GM19240 (cell line): ENCODE measurements at regions not wholly inside any gene's neighbourhood (a gene's known extent, or its start where the extent isn't known, plus 50 kb on each side); places are given as distances from the start of the nearest gene placed in this dataset.

Experiments used
- DNase-seq: peaks from one replicate; pipeline ENCODE4 v3.0.0; 2011; ENCODE audit warnings: low spot score; ENCODE audit not compliant: insufficient read length

GRCh38 chr3:23664459-23664858 is 141.3 kb upstream of the UBE2E1 start:
- DNase-seq, result no peak

DNA sequence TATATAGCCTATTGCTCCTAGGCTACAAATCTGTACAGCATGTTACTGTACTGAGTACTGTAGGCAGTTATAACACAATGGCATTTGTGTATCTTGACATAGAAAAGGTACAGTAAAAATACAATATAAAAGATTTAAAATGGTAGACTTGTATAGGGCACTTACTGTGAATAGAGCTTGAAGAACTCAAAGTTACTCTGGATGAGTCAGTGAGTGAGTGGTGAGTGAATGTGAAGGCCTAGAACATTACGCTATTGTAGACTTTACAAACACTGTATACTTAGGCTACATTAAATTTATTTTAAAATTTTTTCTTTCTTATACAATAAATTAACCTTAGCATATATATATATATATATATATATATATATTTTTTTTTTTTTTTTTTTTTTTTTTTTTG is 140.0 kb upstream of the UBE2E1 start:
- no peak for DNase-seq

DNA sequence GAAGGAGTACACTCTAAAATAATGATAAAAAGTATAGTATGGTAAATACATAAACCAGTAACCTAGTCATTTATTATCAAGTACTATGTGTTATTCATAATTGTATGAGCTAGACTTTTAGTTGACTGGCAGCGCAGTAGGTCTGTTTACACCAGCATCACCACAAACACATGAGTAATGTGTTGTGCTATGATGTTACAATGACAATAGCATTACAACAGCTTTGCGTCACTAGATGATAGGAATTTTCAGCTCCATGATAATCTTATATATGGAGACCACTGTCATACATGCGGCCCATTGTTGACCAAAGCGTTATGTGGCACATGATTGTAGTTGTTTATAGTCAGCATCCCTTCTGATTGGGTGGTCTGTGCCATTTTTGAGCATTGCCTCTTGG is 138.9 kb upstream of the UBE2E1 start:
- DNase-seq, result no peak

- DNase-seq, result no peak
These were observed 138.0 kb upstream of the UBE2E1 start for GRCh38 chr3:23667536-23668429.

- no peak for DNase-seq
These were observed 137.3 kb upstream of the UBE2E1 start for GRCh38 chr3:23668430-23668904.

- no peak for DNase-seq
These were observed 136.1 kb upstream of the UBE2E1 start for GRCh38 chr3:23669541-23670255.

DNA sequence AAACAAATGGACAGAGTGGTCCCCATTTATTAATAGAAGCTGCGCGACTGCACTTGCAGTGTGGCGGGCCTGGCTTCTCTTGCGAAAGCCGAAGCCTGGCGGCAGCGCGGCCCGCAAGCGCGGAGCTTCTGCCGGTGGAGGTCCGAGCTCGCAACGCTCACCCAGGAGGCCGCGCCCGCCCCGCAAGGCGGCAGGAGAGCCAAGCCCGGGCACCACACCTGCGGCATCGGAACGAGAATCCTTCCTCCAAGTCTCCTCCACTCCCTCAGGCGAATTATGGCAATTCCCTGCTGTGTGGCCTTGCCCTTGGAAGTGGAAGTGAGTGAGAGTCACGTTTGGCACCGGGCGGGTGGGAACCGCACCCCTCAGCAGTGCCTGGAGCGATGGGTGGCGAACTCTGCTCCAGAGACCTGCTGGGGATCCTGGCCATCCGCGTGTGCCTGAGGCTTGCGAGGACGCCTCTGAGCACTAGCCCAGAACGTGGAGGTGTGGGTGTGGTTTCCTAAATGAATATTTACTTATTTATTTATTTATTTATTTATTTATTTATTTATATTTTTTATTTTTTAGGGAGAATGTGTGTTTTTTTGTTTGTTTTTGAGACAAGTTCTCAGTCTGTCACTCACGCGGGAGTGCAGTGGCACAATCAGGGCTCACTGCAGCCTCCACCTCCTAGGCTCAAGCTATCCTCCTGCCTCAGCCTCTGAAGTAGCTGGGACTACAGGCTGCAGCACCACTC is 133.7 kb upstream of the UBE2E1 start:
- no peak for DNase-seq

- DNase-seq, result no peak
These were observed 133.1 kb upstream of the UBE2E1 start for GRCh38 chr3:23672628-23673027.

GRCh38 chr3:23675010-23675409 is 130.7 kb upstream of the UBE2E1 start:
- DNase-seq, result no peak

GRCh38 chr3:23676093-23676492 is 129.7 kb upstream of the UBE2E1 start:
- DNase-seq, result no peak

GRCh38 chr3:23682646-23683045 is 123.1 kb upstream of the UBE2E1 start:
- DNase-seq, result no peak

GRCh38 chr3:23685541-23686258 is 120.1 kb upstream of the UBE2E1 start:
- no peak for DNase-seq

GRCh38 chr3:23686519-23686918 is 119.2 kb upstream of the UBE2E1 start:
- no peak for DNase-seq

- DNase-seq, result no peak
These were observed 114.3 kb upstream of the UBE2E1 start for GRCh38 chr3:23691357-23691895.

DNA sequence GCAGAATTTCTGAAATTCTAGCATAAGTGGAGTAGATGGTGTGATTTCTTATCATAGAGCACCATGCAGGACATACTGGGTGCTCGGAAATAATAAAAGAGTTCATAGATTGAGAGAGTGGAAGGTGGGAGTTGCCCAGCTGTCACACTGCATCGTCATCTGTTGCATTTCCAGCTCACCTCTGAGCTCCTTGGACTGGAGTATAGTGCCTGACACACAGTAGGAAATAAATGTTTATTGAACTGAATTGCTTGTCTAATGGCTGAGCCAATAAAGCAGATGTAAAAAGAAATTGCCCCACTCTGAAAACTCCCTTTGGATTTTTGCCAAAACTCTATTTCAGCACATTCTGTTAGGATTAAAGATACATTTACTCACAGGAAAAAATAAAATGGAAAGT is 108.9 kb upstream of the UBE2E1 start:
- DNase-seq, result no peak

GRCh38 chr3:23697416-23697815 is 108.3 kb upstream of the UBE2E1 start:
- no peak for DNase-seq

GRCh38 chr3:23698652-23699313 is 107.0 kb upstream of the UBE2E1 start:
- no peak for DNase-seq

DNA sequence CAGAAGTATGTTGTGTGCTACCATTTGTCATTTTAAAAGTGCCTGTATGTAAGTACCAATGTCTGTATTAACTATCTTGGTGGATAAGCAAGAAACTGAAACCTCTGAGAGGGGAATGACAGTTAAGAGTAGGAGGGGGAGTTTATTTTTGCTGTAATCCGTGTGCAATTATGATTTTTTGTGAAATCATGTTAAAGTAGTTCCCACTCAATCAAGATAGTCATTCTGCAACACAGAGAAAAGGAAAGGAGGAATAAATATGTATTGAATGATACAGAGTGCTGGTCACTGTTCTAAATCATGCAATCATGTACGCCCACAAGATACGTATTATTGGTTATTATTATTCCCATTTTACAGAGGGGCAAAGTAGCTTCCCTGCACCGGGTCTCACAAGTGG is 105.1 kb upstream of the UBE2E1 start:
- DNase-seq, result no peak

DNA sequence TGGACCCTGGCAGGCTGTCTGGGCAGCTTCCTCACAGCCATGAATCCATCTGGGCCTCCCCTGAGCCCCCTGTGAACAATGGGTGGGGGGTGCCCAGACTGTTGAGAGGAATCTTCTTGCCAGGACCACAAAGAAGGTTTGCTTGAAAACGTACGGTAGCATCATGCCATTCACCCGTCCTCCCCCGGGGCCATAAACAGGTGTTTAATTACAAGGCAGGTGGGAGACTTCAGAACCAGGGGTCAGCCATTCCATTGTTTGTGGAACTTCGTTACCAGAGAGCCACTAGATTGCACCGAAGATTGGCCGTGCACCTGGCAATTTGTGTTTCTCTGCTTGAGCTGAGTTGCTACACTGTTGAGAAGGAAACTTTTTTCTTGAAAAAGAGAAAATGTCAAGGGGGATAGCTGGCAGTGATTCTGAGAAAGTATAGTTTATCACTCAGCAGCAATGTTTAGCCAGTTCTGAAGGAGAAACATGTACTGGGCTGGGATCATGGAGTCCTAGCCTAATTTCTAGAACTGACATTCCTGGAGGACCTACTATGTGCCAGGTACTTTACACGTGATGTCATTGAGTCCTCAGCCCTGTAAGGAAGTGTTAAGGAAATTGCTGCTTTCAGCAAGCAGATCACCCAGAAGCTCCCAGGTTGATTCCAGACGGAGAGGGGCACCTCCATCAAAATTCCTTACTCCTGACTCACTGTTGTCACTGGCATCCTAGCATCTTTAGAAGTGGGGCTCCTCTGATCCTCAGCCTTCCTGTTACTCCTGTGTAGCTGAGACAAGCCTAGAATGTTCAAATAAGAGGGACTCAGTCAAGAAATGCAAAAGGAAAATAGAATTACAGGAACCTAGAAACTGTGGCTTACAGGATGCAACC is 103.8 kb upstream of the UBE2E1 start:
- DNase-seq, result no peak
